ENCODE measurements at regions not wholly inside any gene's neighbourhood (a gene's known extent, or its start where the extent isn't known, plus 50 kb on each side); places are given as distances from the start of the nearest gene placed in this dataset.
A peak's percentile ranks its signal among the peaks of the same experiment; 100 is the strongest.

- H3K4me3 ChIP-seq (ENCODE audit: low read depth, low read length) = no peak overlapping the region
- DNase-seq (ENCODE audit: low read depth) = no peak
- no peak for TF ChIP-seq CTCF (IDR thresholded peaks at IDR 0.05; ENCODE audit: control insufficient read depth, extremely low read depth, insufficient read depth)
Observed at GRCh38 chrX:25925946-25926345, 212.2 kb upstream of the MAGEB18 start.

GRCh38 chrX:25928316-25928715 is 209.8 kb upstream of the MAGEB18 start:
- H3K4me3 ChIP-seq (ENCODE audit: low read depth, low read length) = no peak overlapping the region
- no peak for DNase-seq (ENCODE audit: low read depth)
- TF ChIP-seq CTCF (IDR thresholded peaks at IDR 0.05; ENCODE audit: control insufficient read depth, extremely low read depth, insufficient read depth) = no peak

GRCh38 chrX:25941087-25941486 is 197.1 kb upstream of the MAGEB18 start:
- H3K4me3 ChIP-seq (ENCODE audit: low read depth, low read length) = no peak overlapping the region
- no peak for TF ChIP-seq CTCF (IDR thresholded peaks at IDR 0.05; ENCODE audit: control insufficient read depth, extremely low read depth, insufficient read depth)
- no peak for DNase-seq (ENCODE audit: low read depth)

GRCh38 chrX:25941559-25942250 is 196.4 kb upstream of the MAGEB18 start:
- TF ChIP-seq CTCF (IDR thresholded peaks at IDR 0.05; ENCODE audit: control insufficient read depth, extremely low read depth, insufficient read depth) = no peak
- peak; percentile 21 for DNase-seq (ENCODE audit: low read depth)
- no peak overlapping the region for H3K4me3 ChIP-seq (ENCODE audit: low read depth, low read length)

GRCh38 chrX:25968920-25969319 is 169.2 kb upstream of the MAGEB18 start:
- DNase-seq (ENCODE audit: low read depth) = peak; percentile 18
- no peak overlapping the region for H3K4me3 ChIP-seq (ENCODE audit: low read depth, low read length)
- peak; percentile 73 for TF ChIP-seq CTCF (IDR thresholded peaks at IDR 0.05; ENCODE audit: control insufficient read depth, extremely low read depth, insufficient read depth)

GRCh38 chrX:25976683-25977310 is 161.3 kb upstream of the MAGEB18 start:
- H3K4me3 ChIP-seq (ENCODE audit: low read depth, low read length) = no peak overlapping the region
- TF ChIP-seq CTCF (IDR thresholded peaks at IDR 0.05; ENCODE audit: control insufficient read depth, extremely low read depth, insufficient read depth) = no peak
- DNase-seq (ENCODE audit: low read depth) = no peak

GRCh38 chrX:25998687-25999086 is 139.5 kb upstream of the MAGEB18 start:
- no peak overlapping the region for H3K4me3 ChIP-seq (ENCODE audit: low read depth, low read length)
- DNase-seq (ENCODE audit: low read depth) = no peak
- TF ChIP-seq CTCF (IDR thresholded peaks at IDR 0.05; ENCODE audit: control insufficient read depth, extremely low read depth, insufficient read depth) = no peak

Data from LNCaP clone FGC (cell line).